ENCODE measurements at regions not wholly inside any gene's neighbourhood (a gene's known extent, or its start where the extent isn't known, plus 50 kb on each side); places are given as distances from the start of the nearest gene placed in this dataset.

- H3K9me3 ChIP-seq: no peaks in the 10 kb centered on the region
- no peaks in the 10 kb centered on the region for H3K36me3 ChIP-seq
- ATAC-seq (ENCODE audit: insufficient number of reproducible peaks, low FRiP score, low read depth) (no peak), DNase-seq (ENCODE audit: low spot score) (no peak)
- H3K4me1 ChIP-seq (ENCODE audit: control insufficient read depth in 1 of 2, low read depth in 2 of 2): no peaks in the 10 kb centered on the region
- no peak overlapping the region for H3K4me3 ChIP-seq
- no peak overlapping the region for H3K27ac ChIP-seq
- no peaks in the 10 kb centered on the region for H3K27me3 ChIP-seq (replicated peaks; ENCODE audit: insufficient read depth)
- no peak for TF ChIP-seq CTCF (IDR thresholded peaks at IDR 0.05)
Observed at GRCh38 chr18:51540562-51540961, 343.1 kb upstream of the MEX3C start.

- ATAC-seq (ENCODE audit: insufficient number of reproducible peaks, low FRiP score, low read depth): no peak
- H3K27ac ChIP-seq: no peak overlapping the region
Observed at GRCh38 chr18:51541230-51541629, 343.7 kb upstream of the MEX3C start.

GRCh38 chr18:51543658-51544155 lies 346.2 kb upstream of the MEX3C start:
- no peak for ATAC-seq (ENCODE audit: insufficient number of reproducible peaks, low FRiP score, low read depth)
- Histone ChIP-seq H3K36me3 (no peaks in the 10 kb centered on the region), H3K9me3 (no peaks in the 10 kb centered on the region), H3K27me3 (replicated peaks; ENCODE audit: insufficient read depth) (no peaks in the 10 kb centered on the region), H3K27ac (no peak overlapping the region), H3K4me3 (no peak overlapping the region), H3K4me1 (ENCODE audit: control insufficient read depth in 1 of 2, low read depth in 2 of 2) (no peaks in the 10 kb centered on the region)
- no peak for TF ChIP-seq CTCF (IDR thresholded peaks at IDR 0.05)
- no peak for DNase-seq (ENCODE audit: low spot score)

More at GRCh38 chr18:51541230-51541629, 343.7 kb upstream of the MEX3C start:
- Histone ChIP-seq H3K27me3 (replicated peaks; ENCODE audit: insufficient read depth) (no peaks in the 10 kb centered on the region), H3K9me3 (no peaks in the 10 kb centered on the region), H3K36me3 (no peaks in the 10 kb centered on the region), H3K4me1 (ENCODE audit: control insufficient read depth in 1 of 2, low read depth in 2 of 2) (no peaks in the 10 kb centered on the region), H3K4me3 (no peak overlapping the region)
- TF ChIP-seq CTCF (IDR thresholded peaks at IDR 0.05): no peak
- no peak for DNase-seq (ENCODE audit: low spot score)

- no peaks in the 10 kb centered on the region for H3K36me3 ChIP-seq
- H3K27me3 ChIP-seq (replicated peaks; ENCODE audit: insufficient read depth): no peaks in the 10 kb centered on the region
- TF ChIP-seq CTCF (IDR thresholded peaks at IDR 0.05): no peak
- DNase-seq (ENCODE audit: low spot score): no peak
- ATAC-seq (ENCODE audit: insufficient number of reproducible peaks, low FRiP score, low read depth): no peak
- H3K4me1 ChIP-seq (ENCODE audit: control insufficient read depth in 1 of 2, low read depth in 2 of 2): no peaks in the 10 kb centered on the region
- H3K27ac ChIP-seq: no peak overlapping the region
- H3K9me3 ChIP-seq: no peaks in the 10 kb centered on the region
- H3K4me3 ChIP-seq: no peak overlapping the region
Observed at GRCh38 chr18:51545446-51545845, 348.0 kb upstream of the MEX3C start.

- H3K4me3 ChIP-seq: no peak overlapping the region
- no peak for TF ChIP-seq CTCF (IDR thresholded peaks at IDR 0.05)
- H3K27ac ChIP-seq: no peak overlapping the region
- no peaks in the 10 kb centered on the region for H3K4me1 ChIP-seq (ENCODE audit: control insufficient read depth in 1 of 2, low read depth in 2 of 2)
- no peaks in the 10 kb centered on the region for H3K36me3 ChIP-seq
- DNase-seq (ENCODE audit: low spot score): no peak
- H3K9me3 ChIP-seq: no peaks in the 10 kb centered on the region
- no peak for ATAC-seq (ENCODE audit: insufficient number of reproducible peaks, low FRiP score, low read depth)
- no peaks in the 10 kb centered on the region for H3K27me3 ChIP-seq (replicated peaks; ENCODE audit: insufficient read depth)
Observed at GRCh38 chr18:51559198-51559901, 361.9 kb upstream of the MEX3C start.

All from thoracic aorta (tissue), 2 donors.